H54 (cell line): ENCODE measurements at regions not wholly inside any gene's neighbourhood (a gene's known extent, or its start where the extent isn't known, plus 50 kb on each side); places are given as distances from the start of the nearest gene placed in this dataset.
A peak's percentile ranks its signal among the peaks of the same experiment; 100 is the strongest.
"Not testable (repeated sequence)": the region's sequence is repeated elsewhere in the genome, so short reads cannot be mapped to it uniquely, and the experiment has no call there.

Experiments used
- DNase-seq: peaks from one replicate; pipeline ENCODE4 v3.0.0; 2011; ENCODE audit warnings: low spot score, mixed read lengths; ENCODE audit not compliant: insufficient read length
- FAIRE-seq: peaks from 3 replicates; lab custom pipeline; 2011; peaks lifted over from hg19 to GRCh38; lab: Jason Lieb, UNC
- POLR2A ChIP-seq: IDR thresholded peaks from 2 replicates; pipeline ENCODE4 v1.6.1; 2011; ENCODE audit warnings: low read depth, mild to moderate bottlenecking, low read length

- FAIRE-seq (no peak), DNase-seq (no peak)
- no peak for TF ChIP-seq POLR2A
Measured at GRCh38 chr20:40966516-40967185, 62.0 kb upstream of the TOP1 start.

- TF ChIP-seq POLR2A: no peak
- DNase-seq: no peak
- FAIRE-seq: no peak
Measured at GRCh38 chr20:40967700-40968099, 60.9 kb upstream of the TOP1 start.

- peak; percentile 61 for DNase-seq
- not testable (repeated sequence) for FAIRE-seq
Measured at GRCh38 chr20:40968816-40969562, 59.6 kb upstream of the TOP1 start.

GRCh38 chr20:40970218-40970617 lies 58.4 kb upstream of the TOP1 start:
- no peak for DNase-seq
- TF ChIP-seq POLR2A: no peak
- FAIRE-seq: no peak

GRCh38 chr20:40977218-40977617 lies 51.4 kb upstream of the TOP1 start:
- FAIRE-seq (no peak), DNase-seq (no peak)
- no peak for TF ChIP-seq POLR2A

- DNase-seq: no peak
- FAIRE-seq: no peak
- TF ChIP-seq POLR2A: no peak
Measured at GRCh38 chr20:40978761-40979160, 49.9 kb upstream of the TOP1 start.
